ENCODE measurements at regions not wholly inside any gene's neighbourhood (a gene's known extent, or its start where the extent isn't known, plus 50 kb on each side); places are given as distances from the start of the nearest gene placed in this dataset.

- H2AFZ ChIP-seq, result no peak overlapping the region
- H3K79me2 ChIP-seq (ENCODE audit: low read depth), result no peaks in the 10 kb centered on the region
- H3K36me3 ChIP-seq (ENCODE audit: low read depth), result no peaks in the 10 kb centered on the region
- no peak overlapping the region for H3K4me2 ChIP-seq
- intact Hi-C loops (cut with micrococcal nuclease; ENCODE audit: unreplicated experiment), result no loop called here
- CTCF ChIA-PET, result no interaction called here
- no peaks in the 10 kb centered on the region for H3F3A ChIP-seq (ENCODE audit: insufficient read depth, low read depth)
- H3K4me1 ChIP-seq (replicated peaks; ENCODE audit: insufficient read depth), result no peaks in the 10 kb centered on the region
- no peaks in the 10 kb centered on the region for H3K27me3 ChIP-seq (ENCODE audit: insufficient read depth, low read depth)
- H3K9me3 ChIP-seq (ENCODE audit: insufficient read depth, low read depth), result no peaks in the 10 kb centered on the region
- no TSS peak for BruUV-seq (replicated peaks)
- TF ChIP-seq EZH2 (IDR thresholded peaks at IDR 0.05; ENCODE audit: low read depth), result no peak
- TF ChIP-seq, protein P1, sequence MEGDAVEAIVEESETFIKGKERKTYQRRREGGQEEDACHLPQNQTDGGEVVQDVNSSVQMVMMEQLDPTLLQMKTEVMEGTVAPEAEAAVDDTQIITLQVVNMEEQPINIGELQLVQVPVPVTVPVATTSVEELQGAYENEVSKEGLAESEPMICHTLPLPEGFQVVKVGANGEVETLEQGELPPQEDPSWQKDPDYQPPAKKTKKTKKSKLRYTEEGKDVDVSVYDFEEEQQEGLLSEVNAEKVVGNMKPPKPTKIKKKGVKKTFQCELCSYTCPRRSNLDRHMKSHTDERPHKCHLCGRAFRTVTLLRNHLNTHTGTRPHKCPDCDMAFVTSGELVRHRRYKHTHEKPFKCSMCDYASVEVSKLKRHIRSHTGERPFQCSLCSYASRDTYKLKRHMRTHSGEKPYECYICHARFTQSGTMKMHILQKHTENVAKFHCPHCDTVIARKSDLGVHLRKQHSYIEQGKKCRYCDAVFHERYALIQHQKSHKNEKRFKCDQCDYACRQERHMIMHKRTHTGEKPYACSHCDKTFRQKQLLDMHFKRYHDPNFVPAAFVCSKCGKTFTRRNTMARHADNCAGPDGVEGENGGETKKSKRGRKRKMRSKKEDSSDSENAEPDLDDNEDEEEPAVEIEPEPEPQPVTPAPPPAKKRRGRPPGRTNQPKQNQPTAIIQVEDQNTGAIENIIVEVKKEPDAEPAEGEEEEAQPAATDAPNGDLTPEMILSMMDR (conservative IDR thresholded peaks at IDR 0.05), result no peak
- H3K9me2 ChIP-seq (ENCODE audit: insufficient read depth), result no peaks in the 10 kb centered on the region
- no peak overlapping the region for H3K27ac ChIP-seq
- H4K20me1 ChIP-seq (ENCODE audit: insufficient read depth), result no peaks in the 10 kb centered on the region
- DNase-seq, result no peak
- POLR2A ChIA-PET (ENCODE audit: unreplicated experiment), result no interaction called here
- no peak overlapping the region for H3K4me3 ChIP-seq
Measured at GRCh38 chr9:32004431-32005076, 379.9 kb upstream of the ACO1 start.

- DNase-seq, result no peak
- no peak overlapping the region for H3K27ac ChIP-seq
- no peaks in the 10 kb centered on the region for H3K9me2 ChIP-seq (ENCODE audit: insufficient read depth)
- POLR2A ChIA-PET (ENCODE audit: unreplicated experiment), result no interaction called here
- no peaks in the 10 kb centered on the region for H3K9me3 ChIP-seq (ENCODE audit: insufficient read depth, low read depth)
- H2AFZ ChIP-seq, result no peak overlapping the region
- no peak overlapping the region for H3K4me3 ChIP-seq
- H3K27me3 ChIP-seq (ENCODE audit: insufficient read depth, low read depth), result no peaks in the 10 kb centered on the region
- H3K79me2 ChIP-seq (ENCODE audit: low read depth), result no peaks in the 10 kb centered on the region
- no peak overlapping the region for H3K4me2 ChIP-seq
- H3K4me1 ChIP-seq (replicated peaks; ENCODE audit: insufficient read depth), result no peaks in the 10 kb centered on the region
- intact Hi-C loops (cut with micrococcal nuclease; ENCODE audit: unreplicated experiment), result no loop called here
- no peaks in the 10 kb centered on the region for H3K36me3 ChIP-seq (ENCODE audit: low read depth)
- BruUV-seq (replicated peaks), result no TSS peak
- CTCF ChIA-PET, result interaction anchor here (0.6 kb wide), 1 partner anchor 60 kb away, joined by 3 read pairs; no protein-coding TSS in a partner anchor
- no peak for TF ChIP-seq EZH2 (IDR thresholded peaks at IDR 0.05; ENCODE audit: low read depth)
- TF ChIP-seq, protein P1 (conservative IDR thresholded peaks at IDR 0.05), result no peak
- H4K20me1 ChIP-seq (ENCODE audit: insufficient read depth), result no peaks in the 10 kb centered on the region
- H3F3A ChIP-seq (ENCODE audit: insufficient read depth, low read depth), result no peaks in the 10 kb centered on the region
Measured at GRCh38 chr9:32010322-32010721, 374.1 kb upstream of the ACO1 start.

DNA sequence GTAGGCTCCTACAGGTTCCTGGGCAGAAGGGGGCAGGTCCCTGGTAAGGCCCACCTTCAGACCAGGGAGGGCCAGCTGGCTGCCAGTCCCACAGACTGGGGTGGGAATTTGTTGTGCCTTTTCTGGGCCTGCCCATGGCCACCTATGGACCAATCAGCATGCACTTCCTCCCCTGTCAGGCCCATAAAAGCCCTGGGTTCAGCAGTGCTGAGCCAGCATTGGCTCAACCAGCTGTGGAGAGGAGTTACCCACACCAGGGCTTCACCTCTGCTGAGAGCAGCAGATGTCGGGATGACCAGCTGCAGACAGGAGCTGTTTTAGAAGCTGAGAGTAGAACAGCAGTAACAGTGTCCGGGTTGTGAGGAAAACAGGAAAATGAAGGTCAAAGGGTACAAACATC, 373.4 kb upstream of the ACO1 start:
- ChIA-PET POLR2A (ENCODE audit: unreplicated experiment) (no interaction called here), CTCF (interaction anchor here (0.6 kb wide), 1 partner anchor 60 kb away, joined by 3 read pairs; no protein-coding TSS in a partner anchor)
- Histone ChIP-seq H3K9me2 (ENCODE audit: insufficient read depth) (no peaks in the 10 kb centered on the region), H3K4me2 (no peak overlapping the region), H2AFZ (no peak overlapping the region), H3K9me3 (ENCODE audit: insufficient read depth, low read depth) (no peaks in the 10 kb centered on the region), H3K79me2 (ENCODE audit: low read depth) (no peaks in the 10 kb centered on the region), H3K4me3 (no peak overlapping the region), H3K36me3 (ENCODE audit: low read depth) (no peaks in the 10 kb centered on the region), H3F3A (ENCODE audit: insufficient read depth, low read depth) (no peaks in the 10 kb centered on the region), H3K27me3 (ENCODE audit: insufficient read depth, low read depth) (no peaks in the 10 kb centered on the region), H4K20me1 (ENCODE audit: insufficient read depth) (no peaks in the 10 kb centered on the region), H3K27ac (no peak overlapping the region), H3K4me1 (replicated peaks; ENCODE audit: insufficient read depth) (no peaks in the 10 kb centered on the region)
- TF ChIP-seq, protein P1 (conservative IDR thresholded peaks at IDR 0.05), result no peak
- no peak for TF ChIP-seq EZH2 (IDR thresholded peaks at IDR 0.05; ENCODE audit: low read depth)
- no peak for DNase-seq
- intact Hi-C loops (cut with micrococcal nuclease; ENCODE audit: unreplicated experiment), result no loop called here
- BruUV-seq (replicated peaks), result no TSS peak

All from PC-9 (cell line).